A673 (cell line): ENCODE measurements at regions not wholly inside any gene's neighbourhood (a gene's known extent, or its start where the extent isn't known, plus 50 kb on each side); places are given as distances from the start of the nearest gene placed in this dataset.

ENCODE experiments used
- EZH2 ChIP-seq: fragments of 200-600 bp; sonication (generic); IDR thresholded peaks from 2 replicates; pipeline ENCODE4 v1.6.1; 2017; ENCODE audit warnings: borderline replicate concordance, low read depth, mild to moderate bottlenecking, mixed read lengths, antibody characterized with exemption, low read length; ENCODE audit not compliant: poor library complexity, severe bottlenecking
- TF ChIP-seq, protein P1 (sequence below): fragments of 300-800, 200-600 bp; sonication (generic); conservative IDR thresholded peaks from 2 replicates; pipeline ENCODE4 v1.5.1; 2017; ENCODE audit warnings: low read depth, mild to moderate bottlenecking, antibody characterized with exemption, low read length, moderate library complexity, mixed read lengths

DNA sequence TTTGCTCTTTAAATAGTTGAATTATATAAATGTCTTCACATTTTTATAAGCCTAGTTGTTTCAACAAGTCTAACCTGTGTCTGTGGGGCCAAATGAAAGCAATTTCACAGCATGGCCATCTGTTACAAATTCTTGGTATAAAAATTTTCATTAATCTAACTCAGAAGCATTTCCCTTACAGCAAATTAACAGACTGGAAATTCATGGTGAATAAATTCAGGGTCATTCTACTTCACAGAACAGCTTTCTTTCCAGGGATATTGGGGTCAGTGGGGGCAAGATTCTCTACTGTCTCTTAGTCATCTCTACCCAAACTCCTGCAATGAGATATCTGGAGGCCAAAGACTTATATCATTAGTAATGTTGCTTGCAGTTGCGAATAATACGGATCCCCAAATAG is 352.1 kb downstream of the MMUT start:
- TF ChIP-seq, protein P1, sequence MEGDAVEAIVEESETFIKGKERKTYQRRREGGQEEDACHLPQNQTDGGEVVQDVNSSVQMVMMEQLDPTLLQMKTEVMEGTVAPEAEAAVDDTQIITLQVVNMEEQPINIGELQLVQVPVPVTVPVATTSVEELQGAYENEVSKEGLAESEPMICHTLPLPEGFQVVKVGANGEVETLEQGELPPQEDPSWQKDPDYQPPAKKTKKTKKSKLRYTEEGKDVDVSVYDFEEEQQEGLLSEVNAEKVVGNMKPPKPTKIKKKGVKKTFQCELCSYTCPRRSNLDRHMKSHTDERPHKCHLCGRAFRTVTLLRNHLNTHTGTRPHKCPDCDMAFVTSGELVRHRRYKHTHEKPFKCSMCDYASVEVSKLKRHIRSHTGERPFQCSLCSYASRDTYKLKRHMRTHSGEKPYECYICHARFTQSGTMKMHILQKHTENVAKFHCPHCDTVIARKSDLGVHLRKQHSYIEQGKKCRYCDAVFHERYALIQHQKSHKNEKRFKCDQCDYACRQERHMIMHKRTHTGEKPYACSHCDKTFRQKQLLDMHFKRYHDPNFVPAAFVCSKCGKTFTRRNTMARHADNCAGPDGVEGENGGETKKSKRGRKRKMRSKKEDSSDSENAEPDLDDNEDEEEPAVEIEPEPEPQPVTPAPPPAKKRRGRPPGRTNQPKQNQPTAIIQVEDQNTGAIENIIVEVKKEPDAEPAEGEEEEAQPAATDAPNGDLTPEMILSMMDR = no peak
- no peak for TF ChIP-seq EZH2
